ENCODE measurements at regions not wholly inside any gene's neighbourhood (a gene's known extent, or its start where the extent isn't known, plus 50 kb on each side); places are given as distances from the start of the nearest gene placed in this dataset.
A peak's percentile ranks its signal among the peaks of the same experiment; 100 is the strongest.

- no peaks in the 10 kb centered on the region for H3K4me1 Mint-ChIP-seq
- no peak for DNase-seq
- H3K27me3 Mint-ChIP-seq: no peaks in the 10 kb centered on the region
- no peak for ATAC-seq
- H3K27ac Mint-ChIP-seq: no peak overlapping the region
- H3K9me3 Mint-ChIP-seq: peaks cover 15 to 21% of the 10 kb centered on the region in 2 donors
- H3K4me3 Mint-ChIP-seq: no peak overlapping the region
Observed at GRCh38 chr12:39157696-39158342, 252.4 kb upstream of the CPNE8 start.

- DNase-seq (peak; percentile 32 to 58), ATAC-seq (peak; percentile 60)
- H3K4me3 Mint-ChIP-seq: peak overlapping the region; percentile 18 to 63
- H3K27me3 Mint-ChIP-seq: peaks cover 28% of the 10 kb centered on the region
- H3K9me3 Mint-ChIP-seq: peaks cover 16% of the 10 kb centered on the region in 2 donors
- no peak overlapping the region for H3K27ac Mint-ChIP-seq
- H3K4me1 Mint-ChIP-seq: peaks cover 5% of the 10 kb centered on the region
Observed at GRCh38 chr12:39145175-39145999, 240.0 kb upstream of the CPNE8 start.

- DNase-seq (no peak), ATAC-seq (no peak)
- no peak overlapping the region for H3K27ac Mint-ChIP-seq
- peaks cover 28% of the 10 kb centered on the region for H3K27me3 Mint-ChIP-seq
- H3K9me3 Mint-ChIP-seq: peaks cover 8 to 9% of the 10 kb centered on the region in 2 donors
- H3K4me3 Mint-ChIP-seq: peak overlapping the region in 1 of 2 donors; percentile 63
- H3K4me1 Mint-ChIP-seq: peaks cover 5% of the 10 kb centered on the region
Observed at GRCh38 chr12:39144613-39145061, 239.2 kb upstream of the CPNE8 start.

- DNase-seq (no peak), ATAC-seq (no peak)
- H3K27me3 Mint-ChIP-seq: no peaks in the 10 kb centered on the region
- peaks cover 0 to 6% of the 10 kb centered on the region in 2 donors for H3K9me3 Mint-ChIP-seq
- H3K4me3 Mint-ChIP-seq: no peak overlapping the region
- no peaks in the 10 kb centered on the region for H3K4me1 Mint-ChIP-seq
- H3K27ac Mint-ChIP-seq: no peak overlapping the region
Observed at GRCh38 chr12:39138268-39138667, 232.9 kb upstream of the CPNE8 start.

- no peak for DNase-seq
- H3K27me3 Mint-ChIP-seq: no peaks in the 10 kb centered on the region
- ATAC-seq: no peak
- no peaks in the 10 kb centered on the region for H3K4me1 Mint-ChIP-seq
- H3K27ac Mint-ChIP-seq: no peak overlapping the region
- peaks cover 0 to 8% of the 10 kb centered on the region in 2 donors for H3K9me3 Mint-ChIP-seq
- H3K4me3 Mint-ChIP-seq: no peak overlapping the region
Observed at GRCh38 chr12:39127401-39127800, 222.0 kb upstream of the CPNE8 start.

- Mint-ChIP-seq H3K4me3 (no peak overlapping the region), H3K4me1 (no peaks in the 10 kb centered on the region), H3K27ac (no peak overlapping the region), H3K9me3 (peaks cover 0 to 16% of the 10 kb centered on the region in 2 donors), H3K27me3 (no peaks in the 10 kb centered on the region)
- no peak for ATAC-seq
- DNase-seq: no peak
Observed at GRCh38 chr12:39125566-39125965, 220.2 kb upstream of the CPNE8 start.

- DNase-seq: no peak
- Mint-ChIP-seq H3K4me1 (no peaks in the 10 kb centered on the region), H3K4me3 (no peak overlapping the region), H3K9me3 (peaks cover 0 to 16% of the 10 kb centered on the region in 2 donors), H3K27me3 (no peaks in the 10 kb centered on the region), H3K27ac (no peak overlapping the region)
- ATAC-seq: no peak
Observed at GRCh38 chr12:39124768-39125167, 219.4 kb upstream of the CPNE8 start.

GRCh38 chr12:39123580-39124253 lies 218.3 kb upstream of the CPNE8 start:
- no peaks in the 10 kb centered on the region for H3K27me3 Mint-ChIP-seq
- no peak overlapping the region for H3K4me3 Mint-ChIP-seq
- DNase-seq (no peak), ATAC-seq (no peak)
- no peaks in the 10 kb centered on the region for H3K4me1 Mint-ChIP-seq
- peaks cover 0 to 16% of the 10 kb centered on the region in 2 donors for H3K9me3 Mint-ChIP-seq
- H3K27ac Mint-ChIP-seq: no peak overlapping the region

- peak overlapping the region in 1 of 2 donors; percentile 34 for H3K27ac Mint-ChIP-seq
- ATAC-seq (no peak), DNase-seq (no peak)
Observed at GRCh38 chr12:39122562-39123204, 217.3 kb upstream of the CPNE8 start.

GRCh38 chr12:39116861-39117260 lies 211.5 kb upstream of the CPNE8 start:
- no peak for ATAC-seq
- no peak for DNase-seq
- Mint-ChIP-seq H3K27me3 (no peaks in the 10 kb centered on the region), H3K27ac (no peak overlapping the region), H3K9me3 (peaks cover 0 to 8% of the 10 kb centered on the region in 2 donors), H3K4me1 (no peaks in the 10 kb centered on the region), H3K4me3 (no peak overlapping the region)

More at GRCh38 chr12:39122562-39123204, 217.3 kb upstream of the CPNE8 start:
- H3K4me1 Mint-ChIP-seq: no peaks in the 10 kb centered on the region
- peaks cover 0 to 16% of the 10 kb centered on the region in 2 donors for H3K9me3 Mint-ChIP-seq
- no peaks in the 10 kb centered on the region for H3K27me3 Mint-ChIP-seq
- no peak overlapping the region for H3K4me3 Mint-ChIP-seq

- no peaks in the 10 kb centered on the region for H3K4me1 Mint-ChIP-seq
- ATAC-seq: no peak
Observed at GRCh38 chr12:39112064-39112463, 206.7 kb upstream of the CPNE8 start.

GRCh38 chr12:39105111-39105510 lies 199.7 kb upstream of the CPNE8 start:
- Mint-ChIP-seq H3K27ac (no peak overlapping the region), H3K4me1 (no peaks in the 10 kb centered on the region), H3K27me3 (no peaks in the 10 kb centered on the region), H3K9me3 (no peaks in the 10 kb centered on the region), H3K4me3 (no peak overlapping the region)
- ATAC-seq (no peak), DNase-seq (no peak)

More at GRCh38 chr12:39112064-39112463, 206.7 kb upstream of the CPNE8 start:
- no peak overlapping the region for H3K4me3 Mint-ChIP-seq
- peaks cover 0 to 4% of the 10 kb centered on the region in 2 donors for H3K9me3 Mint-ChIP-seq
- no peaks in the 10 kb centered on the region for H3K27me3 Mint-ChIP-seq
- no peak overlapping the region for H3K27ac Mint-ChIP-seq
- no peak for DNase-seq

- H3K27ac Mint-ChIP-seq: no peak overlapping the region
- DNase-seq: peak in 1 of 2 donors; percentile 24
- H3K4me3 Mint-ChIP-seq: no peak overlapping the region
- no peaks in the 10 kb centered on the region for H3K27me3 Mint-ChIP-seq
- no peaks in the 10 kb centered on the region for H3K4me1 Mint-ChIP-seq
- H3K9me3 Mint-ChIP-seq: no peaks in the 10 kb centered on the region
- peak; percentile 78 for ATAC-seq
Observed at GRCh38 chr12:39103552-39104165, 198.3 kb upstream of the CPNE8 start.

GRCh38 chr12:39102474-39103209 lies 197.3 kb upstream of the CPNE8 start:
- no peaks in the 10 kb centered on the region for H3K4me1 Mint-ChIP-seq
- no peak overlapping the region for H3K4me3 Mint-ChIP-seq
- no peak for DNase-seq
- no peak overlapping the region for H3K27ac Mint-ChIP-seq
- no peak for ATAC-seq
- no peaks in the 10 kb centered on the region for H3K9me3 Mint-ChIP-seq
- no peaks in the 10 kb centered on the region for H3K27me3 Mint-ChIP-seq

All from stimulated activated naive CD8-positive, alpha-beta T cell treated with anti-CD3 and anti-CD28 coated beads, Interleukin-15, amount 100 ng/mL, for 72 hours (primary cell).